ENCODE measurements at regions not wholly inside any gene's neighbourhood (a gene's known extent, or its start where the extent isn't known, plus 50 kb on each side); places are given as distances from the start of the nearest gene placed in this dataset.

GRCh38 chr4:1553365-1553764 lies 130.7 kb downstream of the FAM53A start:
- POLR2A ChIA-PET, result no interaction called here
- Histone ChIP-seq H3K27ac (ENCODE audit: insufficient read depth, low read depth, low read length) (no peak overlapping the region), H2AFZ (ENCODE audit: low read depth, low read length) (no peak overlapping the region), H3K9ac (replicated peaks; ENCODE audit: extremely low read depth, insufficient read depth, low read length) (no peak overlapping the region), H4K20me1 (replicated peaks; ENCODE audit: control insufficient read depth, extremely low read depth, insufficient read depth, low read length) (no peaks in the 10 kb centered on the region), H3K79me2 (ENCODE audit: control insufficient read depth, insufficient read depth, low read length) (no peaks in the 10 kb centered on the region), H3K4me2 (ENCODE audit: insufficient read depth, low read length) (no peak overlapping the region), H3K36me3 (ENCODE audit: control insufficient read depth in 2 of 2, extremely low read depth in 1 of 2, insufficient read depth in 2 of 2, low read length in 2 of 2) (no peaks in the 10 kb centered on the region), H3K27me3 (ENCODE audit: control insufficient read depth in 2 of 2, insufficient read depth in 2 of 2, low read length in 2 of 2) (no peaks in the 10 kb centered on the region), H3K9me3 (replicated peaks; ENCODE audit: control insufficient read depth, insufficient read depth, low read length) (no peaks in the 10 kb centered on the region), H3K4me3 (replicated peaks in 1 of 3; ENCODE audit: insufficient read depth in 1 of 3, low read depth in 1 of 3, low read length in 3 of 3) (no peak overlapping the region), H3K4me1 (ENCODE audit: control insufficient read depth, extremely low read depth, insufficient read depth, low read length) (peaks cover 4% of the 10 kb centered on the region), H3K9me1 (replicated peaks; ENCODE audit: control insufficient read depth, extremely low read depth, insufficient read depth, low read length) (no peaks in the 10 kb centered on the region)
- BruUV-seq (replicated peaks), result no TSS peak
- intact Hi-C loops (cut with micrococcal nuclease), result no loop called here
- CTCF ChIA-PET, result interaction anchor here (0.8 to 1.9 kb wide), 4 partner anchors 11 to 197 kb away, joined by 3 to 4 read pairs (median 4); no protein-coding TSS in a partner anchor
- no peak for TF ChIP-seq POLR2AphosphoS5 (IDR thresholded peaks at IDR 0.05; ENCODE audit: insufficient read depth, low read depth, low read length)
- no peak for DNase-seq (ENCODE audit: low read depth, low spot score)
- dilution Hi-C loops (cut with MboI; ENCODE audit: extremely low pct_ligation_motif_present, low sequenced_read_pairs), result no loop called here
- FAIRE-seq, result no peak

- Histone ChIP-seq H3K4me1 (ENCODE audit: control insufficient read depth, extremely low read depth, insufficient read depth, low read length) (peaks cover 8% of the 10 kb centered on the region), H2AFZ (ENCODE audit: low read depth, low read length) (no peak overlapping the region), H3K9me1 (replicated peaks; ENCODE audit: control insufficient read depth, extremely low read depth, insufficient read depth, low read length) (no peaks in the 10 kb centered on the region), H3K9me3 (replicated peaks; ENCODE audit: control insufficient read depth, insufficient read depth, low read length) (no peaks in the 10 kb centered on the region), H3K9ac (replicated peaks; ENCODE audit: extremely low read depth, insufficient read depth, low read length) (no peak overlapping the region), H4K20me1 (replicated peaks; ENCODE audit: control insufficient read depth, extremely low read depth, insufficient read depth, low read length) (no peaks in the 10 kb centered on the region), H3K79me2 (ENCODE audit: control insufficient read depth, insufficient read depth, low read length) (no peaks in the 10 kb centered on the region), H3K4me3 (replicated peaks in 1 of 3; ENCODE audit: insufficient read depth in 1 of 3, low read depth in 1 of 3, low read length in 3 of 3) (no peak overlapping the region), H3K27me3 (ENCODE audit: control insufficient read depth in 2 of 2, insufficient read depth in 2 of 2, low read length in 2 of 2) (no peaks in the 10 kb centered on the region), H3K27ac (ENCODE audit: insufficient read depth, low read depth, low read length) (no peak overlapping the region), H3K4me2 (ENCODE audit: insufficient read depth, low read length) (no peak overlapping the region), H3K36me3 (ENCODE audit: control insufficient read depth in 2 of 2, extremely low read depth in 1 of 2, insufficient read depth in 2 of 2, low read length in 2 of 2) (no peaks in the 10 kb centered on the region)
- BruUV-seq (replicated peaks), result no TSS peak
- no peak for FAIRE-seq
- ChIA-PET POLR2A (no interaction called here), CTCF (interaction anchor here (0.9 to 1.3 kb wide), 2 partner anchors 12 to 40 kb away, joined by 3 to 4 read pairs; no protein-coding TSS in a partner anchor)
- intact Hi-C loops (cut with micrococcal nuclease) (no loop called here), dilution Hi-C loops (cut with MboI; ENCODE audit: extremely low pct_ligation_motif_present, low sequenced_read_pairs) (no loop called here)
- no peak for DNase-seq (ENCODE audit: low read depth, low spot score)
- no peak for TF ChIP-seq FOS (IDR thresholded peaks at IDR 0.05; ENCODE audit: borderline replicate concordance, insufficient read depth, low read length)
- TF ChIP-seq JUN (IDR thresholded peaks at IDR 0.05; ENCODE audit: borderline replicate concordance, insufficient read depth, insufficient read length, low read depth), result no peak
- no peak for TF ChIP-seq GATA2 (IDR thresholded peaks at IDR 0.05; ENCODE audit: insufficient read depth, insufficient read length, low read depth, low read length)
- no peak for TF ChIP-seq POLR2AphosphoS5 (IDR thresholded peaks at IDR 0.05; ENCODE audit: insufficient read depth, low read depth, low read length)
- TF ChIP-seq POLR2A (IDR thresholded peaks at IDR 0.05; ENCODE audit: low read depth, low read length), result no peak
- no peak for TF ChIP-seq MYC (IDR thresholded peaks at IDR 0.05; ENCODE audit: low read depth, low read length)
- TF ChIP-seq, protein P1, sequence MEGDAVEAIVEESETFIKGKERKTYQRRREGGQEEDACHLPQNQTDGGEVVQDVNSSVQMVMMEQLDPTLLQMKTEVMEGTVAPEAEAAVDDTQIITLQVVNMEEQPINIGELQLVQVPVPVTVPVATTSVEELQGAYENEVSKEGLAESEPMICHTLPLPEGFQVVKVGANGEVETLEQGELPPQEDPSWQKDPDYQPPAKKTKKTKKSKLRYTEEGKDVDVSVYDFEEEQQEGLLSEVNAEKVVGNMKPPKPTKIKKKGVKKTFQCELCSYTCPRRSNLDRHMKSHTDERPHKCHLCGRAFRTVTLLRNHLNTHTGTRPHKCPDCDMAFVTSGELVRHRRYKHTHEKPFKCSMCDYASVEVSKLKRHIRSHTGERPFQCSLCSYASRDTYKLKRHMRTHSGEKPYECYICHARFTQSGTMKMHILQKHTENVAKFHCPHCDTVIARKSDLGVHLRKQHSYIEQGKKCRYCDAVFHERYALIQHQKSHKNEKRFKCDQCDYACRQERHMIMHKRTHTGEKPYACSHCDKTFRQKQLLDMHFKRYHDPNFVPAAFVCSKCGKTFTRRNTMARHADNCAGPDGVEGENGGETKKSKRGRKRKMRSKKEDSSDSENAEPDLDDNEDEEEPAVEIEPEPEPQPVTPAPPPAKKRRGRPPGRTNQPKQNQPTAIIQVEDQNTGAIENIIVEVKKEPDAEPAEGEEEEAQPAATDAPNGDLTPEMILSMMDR (IDR thresholded peaks at IDR 0.05; ENCODE audit: extremely low read depth in 1 of 2, insufficient read depth in 1 of 2, low read depth in 1 of 2, low read length in 2 of 2), result no peak
- TF ChIP-seq EZH2 (IDR thresholded peaks at IDR 0.05; ENCODE audit: borderline replicate concordance, low read depth, low read length, severe bottlenecking), result no peak
These were observed 131.7 kb downstream of the FAM53A start for GRCh38 chr4:1552451-1552850.

Measured in endothelial cell of umbilical vein (primary cell).